ENCODE measurements at regions not wholly inside any gene's neighbourhood (a gene's known extent, or its start where the extent isn't known, plus 50 kb on each side); places are given as distances from the start of the nearest gene placed in this dataset.

- H3K27me3 Mint-ChIP-seq (ENCODE audit: low read depth), result peaks cover 13% of the 10 kb centered on the region
- ChIA-PET POLR2A (no interaction called here), CTCF (no interaction called here)
- peaks cover 63% of the 10 kb centered on the region for H3K9me3 Mint-ChIP-seq
- no peak for ATAC-seq
- H3K4me3 Mint-ChIP-seq, result no peak overlapping the region
- DNase-seq (ENCODE audit: low spot score), result no peak
- no peak overlapping the region for H3K27ac Mint-ChIP-seq
- H3K4me1 Mint-ChIP-seq, result no peaks in the 10 kb centered on the region
- TF ChIP-seq ATF2 (CRISPR knock-in tag; IDR thresholded peaks at IDR 0.05; ENCODE audit: borderline replicate concordance, low read depth) (no peak), ZNF512 (CRISPR knock-in tag; IDR thresholded peaks at IDR 0.05; ENCODE audit: borderline replicate concordance) (no peak), ZNF232 (CRISPR knock-in tag; IDR thresholded peaks at IDR 0.05) (no peak), ZNF219 (CRISPR knock-in tag; IDR thresholded peaks at IDR 0.05; ENCODE audit: borderline replicate concordance) (no peak), ZNF121 (CRISPR knock-in tag; IDR thresholded peaks at IDR 0.05) (no peak), SP1 (CRISPR knock-in tag; conservative IDR thresholded peaks at IDR 0.05) (no peak), ZNF416 (CRISPR knock-in tag; IDR thresholded peaks at IDR 0.05) (no peak), ESRRA (CRISPR knock-in tag; IDR thresholded peaks at IDR 0.05; ENCODE audit: borderline replicate concordance) (no peak), NR1H2 (CRISPR knock-in tag; IDR thresholded peaks at IDR 0.05) (no peak)
- TF ChIP-seq, protein P1, sequence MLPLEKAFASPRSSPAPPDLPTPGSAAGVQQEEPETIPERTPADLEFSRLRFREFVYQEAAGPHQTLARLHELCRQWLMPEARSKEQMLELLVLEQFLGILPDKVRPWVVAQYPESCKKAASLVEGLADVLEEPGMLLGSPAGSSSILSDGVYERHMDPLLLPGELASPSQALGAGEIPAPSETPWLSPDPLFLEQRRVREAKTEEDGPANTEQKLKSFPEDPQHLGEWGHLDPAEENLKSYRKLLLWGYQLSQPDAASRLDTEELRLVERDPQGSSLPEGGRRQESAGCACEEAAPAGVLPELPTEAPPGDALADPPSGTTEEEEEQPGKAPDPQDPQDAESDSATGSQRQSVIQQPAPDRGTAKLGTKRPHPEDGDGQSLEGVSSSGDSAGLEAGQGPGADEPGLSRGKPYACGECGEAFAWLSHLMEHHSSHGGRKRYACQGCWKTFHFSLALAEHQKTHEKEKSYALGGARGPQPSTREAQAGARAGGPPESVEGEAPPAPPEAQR (CRISPR knock-in tag; IDR thresholded peaks at IDR 0.05), result no peak
- peaks cover 63% of the 10 kb centered on the region for H3K36me3 Mint-ChIP-seq
Observed at GRCh38 chr2:5841126-5841525, 148.9 kb downstream of the SOX11 start.

GRCh38 chr2:5842326-5842725 lies 150.1 kb downstream of the SOX11 start:
- no peak overlapping the region for H3K4me3 Mint-ChIP-seq
- H3K27ac Mint-ChIP-seq, result no peak overlapping the region
- TF ChIP-seq JUN (CRISPR knock-in tag; IDR thresholded peaks at IDR 0.05), result no peak
- no peak for ATAC-seq
- H3K4me1 Mint-ChIP-seq, result no peaks in the 10 kb centered on the region
- H3K9me3 Mint-ChIP-seq, result peaks cover 71% of the 10 kb centered on the region
- peaks cover 72% of the 10 kb centered on the region for H3K36me3 Mint-ChIP-seq
- CTCF ChIA-PET, result no interaction called here
- DNase-seq (ENCODE audit: low spot score), result no peak
- H3K27me3 Mint-ChIP-seq (ENCODE audit: low read depth), result peaks cover 16% of the 10 kb centered on the region
- POLR2A ChIA-PET, result no interaction called here

DNA sequence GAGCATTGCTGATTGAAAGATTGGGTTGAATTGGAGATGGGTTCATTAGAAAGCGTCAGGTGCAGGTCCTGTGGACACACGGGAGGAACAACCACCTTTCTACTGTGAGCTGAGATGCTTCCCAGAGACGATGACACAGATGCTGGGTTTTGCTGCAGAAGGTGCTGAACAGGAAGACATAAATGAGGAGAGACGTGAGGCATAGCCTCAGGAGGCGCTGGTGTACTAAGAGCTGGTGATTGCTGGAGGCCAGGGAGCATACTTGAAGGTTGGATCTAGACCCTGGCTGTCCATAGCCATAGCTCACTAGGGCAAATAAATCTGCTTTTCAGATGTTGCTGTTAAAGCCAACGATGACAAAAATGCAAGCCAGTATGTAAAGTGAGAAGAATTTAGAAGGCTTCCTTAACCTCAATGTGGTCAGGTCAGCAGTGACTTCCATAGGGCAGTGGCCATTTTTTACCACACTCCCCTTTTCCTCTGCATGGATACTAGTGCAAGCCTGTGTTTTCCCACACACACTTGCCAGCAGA lies 153.7 kb downstream of the SOX11 start:
- H3K4me3 Mint-ChIP-seq, result no peak overlapping the region
- peaks cover 57% of the 10 kb centered on the region for H3K36me3 Mint-ChIP-seq
- POLR2A ChIA-PET, result no interaction called here
- H3K27me3 Mint-ChIP-seq (ENCODE audit: low read depth), result peaks cover 11% of the 10 kb centered on the region
- H3K4me1 Mint-ChIP-seq, result no peaks in the 10 kb centered on the region
- ATAC-seq, result no peak
- H3K27ac Mint-ChIP-seq, result no peak overlapping the region
- CTCF ChIA-PET, result no interaction called here
- DNase-seq (ENCODE audit: low spot score), result no peak
- TF ChIP-seq, protein P2, sequence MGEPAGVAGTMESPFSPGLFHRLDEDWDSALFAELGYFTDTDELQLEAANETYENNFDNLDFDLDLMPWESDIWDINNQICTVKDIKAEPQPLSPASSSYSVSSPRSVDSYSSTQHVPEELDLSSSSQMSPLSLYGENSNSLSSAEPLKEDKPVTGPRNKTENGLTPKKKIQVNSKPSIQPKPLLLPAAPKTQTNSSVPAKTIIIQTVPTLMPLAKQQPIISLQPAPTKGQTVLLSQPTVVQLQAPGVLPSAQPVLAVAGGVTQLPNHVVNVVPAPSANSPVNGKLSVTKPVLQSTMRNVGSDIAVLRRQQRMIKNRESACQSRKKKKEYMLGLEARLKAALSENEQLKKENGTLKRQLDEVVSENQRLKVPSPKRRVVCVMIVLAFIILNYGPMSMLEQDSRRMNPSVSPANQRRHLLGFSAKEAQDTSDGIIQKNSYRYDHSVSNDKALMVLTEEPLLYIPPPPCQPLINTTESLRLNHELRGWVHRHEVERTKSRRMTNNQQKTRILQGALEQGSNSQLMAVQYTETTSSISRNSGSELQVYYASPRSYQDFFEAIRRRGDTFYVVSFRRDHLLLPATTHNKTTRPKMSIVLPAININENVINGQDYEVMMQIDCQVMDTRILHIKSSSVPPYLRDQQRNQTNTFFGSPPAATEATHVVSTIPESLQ (CRISPR knock-in tag; IDR thresholded peaks at IDR 0.05), result no peak
- TF ChIP-seq, protein P3, sequence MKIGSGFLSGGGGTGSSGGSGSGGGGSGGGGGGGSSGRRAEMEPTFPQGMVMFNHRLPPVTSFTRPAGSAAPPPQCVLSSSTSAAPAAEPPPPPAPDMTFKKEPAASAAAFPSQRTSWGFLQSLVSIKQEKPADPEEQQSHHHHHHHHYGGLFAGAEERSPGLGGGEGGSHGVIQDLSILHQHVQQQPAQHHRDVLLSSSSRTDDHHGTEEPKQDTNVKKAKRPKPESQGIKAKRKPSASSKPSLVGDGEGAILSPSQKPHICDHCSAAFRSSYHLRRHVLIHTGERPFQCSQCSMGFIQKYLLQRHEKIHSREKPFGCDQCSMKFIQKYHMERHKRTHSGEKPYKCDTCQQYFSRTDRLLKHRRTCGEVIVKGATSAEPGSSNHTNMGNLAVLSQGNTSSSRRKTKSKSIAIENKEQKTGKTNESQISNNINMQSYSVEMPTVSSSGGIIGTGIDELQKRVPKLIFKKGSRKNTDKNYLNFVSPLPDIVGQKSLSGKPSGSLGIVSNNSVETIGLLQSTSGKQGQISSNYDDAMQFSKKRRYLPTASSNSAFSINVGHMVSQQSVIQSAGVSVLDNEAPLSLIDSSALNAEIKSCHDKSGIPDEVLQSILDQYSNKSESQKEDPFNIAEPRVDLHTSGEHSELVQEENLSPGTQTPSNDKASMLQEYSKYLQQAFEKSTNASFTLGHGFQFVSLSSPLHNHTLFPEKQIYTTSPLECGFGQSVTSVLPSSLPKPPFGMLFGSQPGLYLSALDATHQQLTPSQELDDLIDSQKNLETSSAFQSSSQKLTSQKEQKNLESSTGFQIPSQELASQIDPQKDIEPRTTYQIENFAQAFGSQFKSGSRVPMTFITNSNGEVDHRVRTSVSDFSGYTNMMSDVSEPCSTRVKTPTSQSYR (CRISPR knock-in tag; IDR thresholded peaks at IDR 0.05), result no peak
- TF ChIP-seq, protein P4, sequence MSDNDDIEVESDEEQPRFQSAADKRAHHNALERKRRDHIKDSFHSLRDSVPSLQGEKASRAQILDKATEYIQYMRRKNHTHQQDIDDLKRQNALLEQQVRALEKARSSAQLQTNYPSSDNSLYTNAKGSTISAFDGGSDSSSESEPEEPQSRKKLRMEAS (CRISPR knock-in tag; IDR thresholded peaks at IDR 0.05), result no peak
- TF ChIP-seq MYBL2 (CRISPR knock-in tag; IDR thresholded peaks at IDR 0.05) (no peak), CREM (CRISPR knock-in tag; IDR thresholded peaks at IDR 0.05) (no peak), SP1 (CRISPR knock-in tag; conservative IDR thresholded peaks at IDR 0.05) (no peak)
- peaks cover 76% of the 10 kb centered on the region for H3K9me3 Mint-ChIP-seq

Data from WTC11 (cell line).